ENCODE measurements at regions not wholly inside any gene's neighbourhood (a gene's known extent, or its start where the extent isn't known, plus 50 kb on each side); places are given as distances from the start of the nearest gene placed in this dataset.

DNA sequence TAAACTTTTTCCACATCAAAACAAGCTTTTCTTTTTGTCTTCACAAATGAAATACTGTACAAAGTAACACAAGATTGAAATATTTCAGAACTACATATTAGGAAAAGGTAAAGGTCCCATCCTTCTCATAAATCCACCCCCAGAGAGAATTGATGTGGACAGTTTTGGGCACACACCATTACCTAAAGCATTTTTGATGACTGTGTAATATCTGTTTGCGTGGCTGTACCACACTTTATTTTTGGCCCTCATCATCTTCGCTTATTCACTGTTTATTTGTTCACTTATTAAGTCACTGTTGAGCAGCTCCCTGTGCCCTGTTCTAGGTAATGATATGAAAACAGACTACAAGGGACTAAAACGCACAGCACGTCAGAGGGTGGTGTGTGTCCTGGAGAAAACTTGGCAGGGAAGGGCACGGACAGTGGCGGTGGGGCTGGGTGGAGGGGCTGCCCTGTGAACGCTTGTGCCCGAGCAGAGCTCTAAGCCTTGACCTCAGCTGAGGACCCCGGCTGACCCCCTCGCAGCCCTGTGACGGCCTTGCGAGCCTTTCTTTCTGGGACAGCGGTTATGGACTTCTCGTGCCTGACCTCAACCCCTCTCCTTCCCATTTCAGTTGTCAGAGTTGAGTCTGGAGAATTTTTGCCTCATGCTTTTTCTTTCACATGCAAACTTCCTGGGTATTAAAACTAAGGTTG lies 241.3 kb downstream of the EMX2 start:
- DNase-seq (ENCODE audit: low read depth): no peak
- TF ChIP-seq, protein P1, sequence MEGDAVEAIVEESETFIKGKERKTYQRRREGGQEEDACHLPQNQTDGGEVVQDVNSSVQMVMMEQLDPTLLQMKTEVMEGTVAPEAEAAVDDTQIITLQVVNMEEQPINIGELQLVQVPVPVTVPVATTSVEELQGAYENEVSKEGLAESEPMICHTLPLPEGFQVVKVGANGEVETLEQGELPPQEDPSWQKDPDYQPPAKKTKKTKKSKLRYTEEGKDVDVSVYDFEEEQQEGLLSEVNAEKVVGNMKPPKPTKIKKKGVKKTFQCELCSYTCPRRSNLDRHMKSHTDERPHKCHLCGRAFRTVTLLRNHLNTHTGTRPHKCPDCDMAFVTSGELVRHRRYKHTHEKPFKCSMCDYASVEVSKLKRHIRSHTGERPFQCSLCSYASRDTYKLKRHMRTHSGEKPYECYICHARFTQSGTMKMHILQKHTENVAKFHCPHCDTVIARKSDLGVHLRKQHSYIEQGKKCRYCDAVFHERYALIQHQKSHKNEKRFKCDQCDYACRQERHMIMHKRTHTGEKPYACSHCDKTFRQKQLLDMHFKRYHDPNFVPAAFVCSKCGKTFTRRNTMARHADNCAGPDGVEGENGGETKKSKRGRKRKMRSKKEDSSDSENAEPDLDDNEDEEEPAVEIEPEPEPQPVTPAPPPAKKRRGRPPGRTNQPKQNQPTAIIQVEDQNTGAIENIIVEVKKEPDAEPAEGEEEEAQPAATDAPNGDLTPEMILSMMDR (IDR thresholded peaks at IDR 0.05; ENCODE audit: low read length, missing control alignments): no peak

DNA sequence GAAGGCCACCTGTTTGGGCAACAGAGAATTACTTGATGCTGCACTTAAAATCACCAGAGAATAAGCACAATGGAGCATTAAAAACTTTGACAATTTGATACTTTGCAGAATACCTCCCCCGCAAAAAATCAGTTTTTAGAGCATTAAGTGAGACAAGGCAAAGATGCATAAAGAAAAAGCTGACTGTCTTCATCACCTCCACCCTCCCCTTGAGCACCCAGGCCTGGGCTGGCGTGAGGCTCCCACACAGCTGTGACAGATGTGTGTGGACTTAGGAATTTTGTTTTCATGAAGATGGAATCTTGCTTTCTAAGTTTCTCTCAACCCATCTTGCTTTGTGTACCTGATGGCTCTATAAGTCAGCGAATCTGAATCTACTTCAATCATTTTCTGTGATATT lies 242.2 kb downstream of the EMX2 start:
- H3K4me3 ChIP-seq (replicated peaks; ENCODE audit: low read depth, low read length): no peak overlapping the region
- TF ChIP-seq, protein P1 (IDR thresholded peaks at IDR 0.05; ENCODE audit: low read length, missing control alignments): no peak
- no peak for DNase-seq (ENCODE audit: low read depth)

More for the DNA sequence above, 241.3 kb downstream of the EMX2 start:
- H3K4me3 ChIP-seq (replicated peaks; ENCODE audit: low read depth, low read length): no peak overlapping the region

DNA sequence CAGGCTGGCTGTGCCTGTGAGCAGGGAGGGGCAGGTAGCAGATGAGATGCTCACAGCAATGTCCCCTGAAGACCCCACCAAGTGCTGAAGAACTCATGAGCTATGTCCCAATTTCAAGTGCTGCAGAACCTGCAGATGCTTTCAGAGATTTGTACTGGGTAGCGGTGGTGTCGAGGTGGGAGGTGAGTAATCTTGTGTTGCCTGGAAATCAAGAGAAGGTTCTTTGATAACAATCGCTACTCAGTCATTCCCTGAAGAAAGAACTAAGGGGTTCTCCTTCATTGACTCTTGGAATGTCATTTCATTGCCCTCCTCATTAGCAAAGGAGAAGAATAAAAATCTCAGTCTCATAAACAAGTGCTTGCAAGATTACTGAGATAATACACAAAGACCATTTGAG lies 246.4 kb downstream of the EMX2 start:
- no peak for DNase-seq (ENCODE audit: low read depth)
- TF ChIP-seq, protein P1 (IDR thresholded peaks at IDR 0.05; ENCODE audit: low read length, missing control alignments): no peak
- H3K4me3 ChIP-seq (replicated peaks; ENCODE audit: low read depth, low read length): no peak overlapping the region

DNA sequence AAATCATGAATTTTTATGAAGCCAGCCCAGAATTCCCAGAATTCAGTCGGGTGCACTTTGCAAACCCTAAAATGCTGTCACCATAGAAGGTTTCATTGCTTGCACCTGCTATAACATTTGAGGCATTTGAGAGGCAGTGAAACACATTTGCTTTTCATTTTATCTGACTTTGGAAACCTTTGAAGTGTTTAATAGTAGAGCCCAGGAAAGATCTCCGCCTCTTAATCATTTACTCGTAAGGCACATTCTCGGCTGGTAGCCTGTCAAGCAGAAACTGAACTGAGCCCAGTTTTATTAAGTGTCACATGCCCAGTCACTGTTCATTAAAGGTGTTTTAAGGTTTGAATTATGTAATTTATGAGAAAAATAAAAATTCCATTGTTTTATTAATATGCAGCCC lies 247.6 kb downstream of the EMX2 start:
- no peak overlapping the region for H3K4me3 ChIP-seq (replicated peaks; ENCODE audit: low read depth, low read length)
- no peak for DNase-seq (ENCODE audit: low read depth)
- TF ChIP-seq, protein P1 (IDR thresholded peaks at IDR 0.05; ENCODE audit: low read length, missing control alignments): no peak

DNA sequence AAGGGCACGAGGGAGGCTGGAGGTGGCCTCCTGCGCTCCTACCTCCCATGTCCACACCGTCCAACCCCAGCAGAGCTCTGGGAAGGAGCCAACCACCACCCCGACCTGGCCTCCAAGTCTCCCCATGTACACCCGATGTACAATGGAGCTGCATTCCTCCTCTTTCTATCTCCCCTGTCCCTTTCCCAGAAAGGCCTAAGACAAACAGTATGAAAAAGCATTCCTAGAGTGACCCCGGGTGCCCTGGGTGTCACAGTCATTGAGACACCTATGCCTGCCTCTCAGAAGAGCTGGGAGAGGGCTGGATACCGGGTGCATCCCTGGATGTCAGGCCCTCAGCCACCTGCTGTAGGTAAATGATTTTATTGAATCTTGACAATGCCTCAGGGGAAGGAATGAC lies 248.1 kb downstream of the EMX2 start:
- DNase-seq (ENCODE audit: low read depth): no peak
- H3K4me3 ChIP-seq (replicated peaks; ENCODE audit: low read depth, low read length): no peak overlapping the region
- TF ChIP-seq, protein P1 (IDR thresholded peaks at IDR 0.05; ENCODE audit: low read length, missing control alignments): no peak

DNA sequence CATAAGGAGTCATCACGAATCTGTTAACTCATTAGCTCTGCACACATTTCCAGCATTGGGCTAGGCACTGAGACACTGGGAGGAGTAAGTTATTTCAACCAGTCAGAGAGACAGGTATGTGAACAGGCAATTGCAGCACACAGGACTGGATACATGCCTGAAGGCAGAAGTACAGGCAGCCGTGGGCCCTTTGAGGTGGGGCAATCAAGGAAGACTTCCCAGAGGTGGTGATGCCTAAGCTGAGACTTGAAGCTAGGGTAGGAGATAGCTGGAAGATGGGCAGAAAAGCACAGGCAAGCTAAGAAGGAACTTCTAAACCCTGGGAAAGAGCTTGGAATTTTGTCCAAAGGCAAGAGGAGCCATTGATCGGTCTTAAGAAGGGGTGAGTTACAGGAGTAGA lies 249.7 kb downstream of the EMX2 start:
- DNase-seq (ENCODE audit: low read depth): no peak
- no peak overlapping the region for H3K4me3 ChIP-seq (replicated peaks; ENCODE audit: low read depth, low read length)
- TF ChIP-seq, protein P1 (IDR thresholded peaks at IDR 0.05; ENCODE audit: low read length, missing control alignments): no peak

DNA sequence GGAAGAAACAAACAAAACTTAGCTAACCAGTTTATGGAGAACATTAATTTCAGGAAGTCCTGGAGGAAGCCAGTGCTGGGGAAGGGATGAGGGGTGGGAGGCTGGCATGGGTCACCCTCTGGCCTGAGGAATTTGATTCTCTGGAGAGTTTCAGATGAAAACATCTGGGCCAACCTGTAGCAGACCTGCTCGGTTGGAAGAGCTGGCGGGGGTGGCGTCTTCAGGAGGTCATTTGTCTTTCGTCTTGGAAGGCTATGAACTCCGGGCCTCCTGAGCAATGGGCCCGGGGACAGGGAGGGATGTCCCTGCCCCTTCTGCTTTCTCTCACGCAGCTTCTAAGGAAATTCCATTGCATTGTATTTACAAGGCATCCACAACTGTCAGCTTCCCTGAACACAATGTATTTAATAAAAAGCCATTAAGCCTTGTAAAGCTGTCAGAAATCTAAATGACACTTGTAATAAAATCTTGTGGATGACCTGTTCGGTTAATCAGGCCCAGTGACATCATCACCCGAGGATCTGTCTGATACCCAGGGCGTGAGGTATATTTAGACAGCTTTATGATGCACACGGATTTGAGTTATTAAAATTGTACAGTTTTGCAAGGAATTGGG lies 250.5 kb downstream of the RAB11FIP2 start:
- TF ChIP-seq, protein P1 (IDR thresholded peaks at IDR 0.05; ENCODE audit: low read length, missing control alignments): no peak
- DNase-seq (ENCODE audit: low read depth): no peak
- H3K4me3 ChIP-seq (replicated peaks; ENCODE audit: low read depth, low read length): no peak overlapping the region
